ENCODE measurements at regions not wholly inside any gene's neighbourhood (a gene's known extent, or its start where the extent isn't known, plus 50 kb on each side); places are given as distances from the start of the nearest gene placed in this dataset.
"Not testable (repeated sequence)": the region's sequence is repeated elsewhere in the genome, so short reads cannot be mapped to it uniquely, and the experiment has no call there.

DNA sequence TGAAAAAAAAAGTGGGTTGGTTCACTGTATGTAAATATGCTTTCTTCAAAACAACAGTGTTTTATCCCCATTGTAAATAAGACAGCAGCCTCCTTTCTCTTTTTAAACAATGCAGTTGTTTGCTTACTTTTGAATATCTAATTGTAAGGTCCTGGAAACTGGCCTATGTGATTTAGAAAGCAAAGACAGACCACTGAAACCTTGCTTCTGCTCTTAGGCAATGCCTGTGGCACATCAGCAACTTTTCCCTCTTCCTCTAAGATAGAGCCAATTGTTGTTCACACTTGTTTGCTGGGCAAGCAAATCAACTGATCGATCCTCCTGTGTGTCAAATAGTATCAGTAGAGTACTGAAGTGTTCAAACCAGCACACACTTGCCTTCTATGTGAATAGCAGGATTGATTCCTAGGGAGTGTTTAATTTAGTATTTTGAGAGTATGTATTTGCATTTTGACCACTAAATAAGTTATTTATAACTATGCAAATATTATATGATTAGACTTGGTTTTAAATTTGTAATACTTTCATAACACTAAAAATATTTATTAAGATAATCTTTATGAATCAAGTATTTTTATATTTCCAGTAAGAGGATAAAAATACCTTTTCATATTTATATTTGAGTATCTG lies 55.4 kb upstream of the GRPR start:
- peaks cover 0 to 4% (median 0%) of the 10 kb centered on the region in 6 donors for H3K9me3 Mint-ChIP-seq
- peaks cover 0 to 16% (median 4%) of the 10 kb centered on the region in 3 donors for H3K27me3 Mint-ChIP-seq (ENCODE audit: low read depth in 3 of 3)
- DNase-seq: no peak
- no peak overlapping the region for H3K27ac Mint-ChIP-seq
- no peaks in the 10 kb centered on the region for H3K36me3 Mint-ChIP-seq
- no peaks in the 10 kb centered on the region for H3K4me1 Mint-ChIP-seq
- H3K4me3 Mint-ChIP-seq: no peak overlapping the region

DNA sequence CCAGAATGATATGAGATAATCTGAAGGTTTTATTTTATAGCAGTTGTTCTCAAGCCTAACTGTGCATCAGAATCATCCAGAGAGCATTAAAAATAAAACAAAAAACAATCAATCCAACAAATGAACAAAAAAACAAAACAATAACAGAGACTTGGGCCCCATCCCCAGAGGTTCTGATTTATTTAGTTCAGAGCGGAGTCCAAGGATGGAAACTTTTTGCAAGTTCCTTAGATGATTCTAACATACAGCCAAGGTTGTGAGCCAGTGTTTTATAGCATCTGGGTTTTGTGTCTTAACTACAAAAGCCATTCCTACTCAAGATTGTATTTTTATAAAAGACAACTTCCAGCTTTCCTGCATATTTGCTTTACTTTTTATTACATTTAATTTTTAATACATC lies 59.4 kb upstream of the GRPR start:
- no peak overlapping the region for H3K4me3 Mint-ChIP-seq
- H3K27me3 Mint-ChIP-seq (ENCODE audit: low read depth in 3 of 3): peaks cover 0 to 12% (median 2%) of the 10 kb centered on the region in 3 donors
- peaks cover 0 to 1% (median 0%) of the 10 kb centered on the region in 6 donors for H3K9me3 Mint-ChIP-seq
- DNase-seq: no peak
- H3K27ac Mint-ChIP-seq: no peak overlapping the region
- H3K4me1 Mint-ChIP-seq: no peaks in the 10 kb centered on the region
- no peaks in the 10 kb centered on the region for H3K36me3 Mint-ChIP-seq

DNA sequence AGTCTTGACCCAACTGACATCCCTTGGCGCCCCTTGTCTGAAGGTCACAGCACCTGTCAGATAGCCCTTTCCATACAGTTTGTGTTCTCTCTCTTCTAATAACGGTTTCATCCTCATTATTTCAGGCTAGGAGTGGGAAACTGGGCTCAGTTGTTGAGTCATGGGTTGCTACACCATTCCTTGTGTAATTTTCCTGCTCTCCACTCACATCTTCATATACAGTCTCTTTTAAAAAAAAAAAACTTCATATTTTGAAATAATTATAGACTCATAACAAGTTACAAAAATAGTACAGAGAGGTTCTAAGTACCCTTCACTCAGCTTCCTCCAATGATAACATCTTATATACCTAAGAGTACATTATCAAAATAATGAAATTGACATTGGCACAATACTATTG lies 60.2 kb upstream of the GRPR start:
- Mint-ChIP-seq H3K36me3 (no peaks in the 10 kb centered on the region), H3K4me3 (no peak overlapping the region), H3K27ac (no peak overlapping the region), H3K9me3 (peaks cover 0 to 1% (median 0%) of the 10 kb centered on the region in 6 donors), H3K4me1 (no peaks in the 10 kb centered on the region), H3K27me3 (ENCODE audit: low read depth in 3 of 3) (peaks cover 0 to 12% (median 2%) of the 10 kb centered on the region in 3 donors)
- DNase-seq: no peak

DNA sequence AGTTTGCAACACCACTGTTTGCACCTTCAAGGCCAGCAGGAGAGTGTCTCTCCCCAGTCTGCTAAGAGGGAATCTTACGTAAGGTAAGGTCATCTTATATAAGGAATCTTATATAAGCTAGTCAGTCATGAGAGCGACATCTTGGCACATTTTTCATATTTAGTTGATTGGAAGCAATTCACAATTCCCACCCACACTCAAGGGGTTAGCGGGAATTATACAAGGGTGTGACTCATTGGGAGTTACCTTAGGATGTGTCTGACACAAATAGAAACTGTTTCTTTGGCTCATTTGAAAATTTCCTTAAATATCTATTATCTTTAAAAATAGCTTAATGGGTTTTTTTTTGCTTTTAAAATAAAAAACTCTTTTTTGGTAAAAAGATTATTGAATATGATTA lies 62.1 kb upstream of the GRPR start:
- Mint-ChIP-seq H3K36me3 (no peaks in the 10 kb centered on the region), H3K9me3 (no peaks in the 10 kb centered on the region), H3K27me3 (ENCODE audit: low read depth in 3 of 3) (peaks cover 2 to 15% (median 4%) of the 10 kb centered on the region in 3 donors), H3K4me1 (no peaks in the 10 kb centered on the region), H3K27ac (no peak overlapping the region), H3K4me3 (no peak overlapping the region)
- DNase-seq: no peak

DNA sequence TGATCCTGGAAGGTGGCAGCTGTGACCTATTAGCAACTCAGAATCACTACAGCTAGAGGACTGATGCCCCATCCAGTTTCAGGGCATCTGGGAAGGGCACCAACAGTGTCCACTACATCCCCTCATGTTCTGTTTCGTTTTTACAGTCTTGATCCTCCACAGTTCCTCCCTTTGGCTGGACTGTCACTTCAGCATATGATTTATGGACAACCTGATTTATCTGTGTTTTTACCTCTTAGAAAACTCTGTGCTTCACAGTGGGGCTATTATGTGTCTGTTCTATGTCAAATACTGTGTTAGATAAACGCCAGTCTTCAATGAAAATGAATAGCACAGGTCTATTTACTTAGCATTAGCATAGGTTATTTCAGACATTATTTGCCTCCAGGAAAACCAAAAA lies 63.1 kb upstream of the GRPR start:
- no peaks in the 10 kb centered on the region for H3K4me1 Mint-ChIP-seq
- H3K27me3 Mint-ChIP-seq (ENCODE audit: low read depth in 3 of 3): peaks cover 2 to 13% (median 4%) of the 10 kb centered on the region in 3 donors

DNA sequence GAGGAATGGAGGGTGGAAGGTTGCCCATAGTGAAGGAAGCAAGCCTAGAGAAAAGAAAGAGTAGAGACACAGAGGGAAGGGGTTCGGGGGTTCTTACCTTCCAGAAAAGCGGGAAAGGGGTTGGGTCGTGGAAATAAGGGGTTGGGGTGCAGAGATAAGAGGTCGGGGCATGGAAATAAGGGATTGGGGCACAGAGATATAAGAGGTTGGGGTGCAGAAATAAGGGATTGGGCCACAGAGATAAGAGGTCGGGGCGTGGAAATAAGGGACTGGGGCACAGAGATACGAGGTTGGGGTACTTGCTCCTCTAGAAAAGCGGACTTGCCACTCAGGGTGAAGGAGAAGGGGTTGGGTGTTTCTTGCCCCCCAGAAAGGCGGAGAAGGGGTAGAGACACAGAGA lies 74.2 kb upstream of the GRPR start:
- H3K27ac Mint-ChIP-seq, H3K4me1 Mint-ChIP-seq, H3K4me3 Mint-ChIP-seq, H3K9me3 Mint-ChIP-seq, H3K36me3 Mint-ChIP-seq, DNase-seq: not testable (repeated sequence)
- H3K27me3 Mint-ChIP-seq (ENCODE audit: low read depth in 3 of 3): peaks cover 0 to 13% (median 3%) of the 10 kb centered on the region in 3 donors

More for the DNA sequence above, 63.1 kb upstream of the GRPR start:
- no peak overlapping the region for H3K27ac Mint-ChIP-seq
- H3K9me3 Mint-ChIP-seq: peaks cover 0 to 2% (median 0%) of the 10 kb centered on the region in 6 donors
- no peak overlapping the region for H3K4me3 Mint-ChIP-seq
- no peak for DNase-seq
- H3K36me3 Mint-ChIP-seq: no peaks in the 10 kb centered on the region

DNA sequence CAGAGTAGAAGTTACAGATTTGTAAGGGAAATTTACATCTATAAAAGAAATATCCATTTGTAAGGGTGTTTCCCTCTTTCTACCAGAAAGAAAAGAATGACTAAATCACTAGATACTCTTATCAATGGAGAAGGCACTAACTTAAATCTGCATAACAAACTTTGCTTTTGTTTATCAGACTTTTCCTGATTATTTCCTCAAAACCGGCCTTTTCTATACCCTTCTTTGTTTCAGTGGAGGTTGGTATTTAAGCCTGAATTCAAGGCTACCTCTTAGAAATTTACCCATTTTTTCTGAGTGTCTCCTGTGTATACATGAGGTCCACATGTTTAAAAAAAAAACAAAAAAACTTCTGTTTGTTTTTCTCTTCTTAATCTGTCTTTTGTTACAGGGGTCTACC lies 80.4 kb upstream of the GRPR start:
- H3K9me3 Mint-ChIP-seq: no peaks in the 10 kb centered on the region
- no peak for DNase-seq
- peaks cover 1 to 20% (median 2%) of the 10 kb centered on the region in 3 donors for H3K27me3 Mint-ChIP-seq (ENCODE audit: low read depth in 3 of 3)
- H3K4me1 Mint-ChIP-seq: no peaks in the 10 kb centered on the region
- H3K4me3 Mint-ChIP-seq: no peak overlapping the region
- no peaks in the 10 kb centered on the region for H3K36me3 Mint-ChIP-seq
- H3K27ac Mint-ChIP-seq: no peak overlapping the region

DNA sequence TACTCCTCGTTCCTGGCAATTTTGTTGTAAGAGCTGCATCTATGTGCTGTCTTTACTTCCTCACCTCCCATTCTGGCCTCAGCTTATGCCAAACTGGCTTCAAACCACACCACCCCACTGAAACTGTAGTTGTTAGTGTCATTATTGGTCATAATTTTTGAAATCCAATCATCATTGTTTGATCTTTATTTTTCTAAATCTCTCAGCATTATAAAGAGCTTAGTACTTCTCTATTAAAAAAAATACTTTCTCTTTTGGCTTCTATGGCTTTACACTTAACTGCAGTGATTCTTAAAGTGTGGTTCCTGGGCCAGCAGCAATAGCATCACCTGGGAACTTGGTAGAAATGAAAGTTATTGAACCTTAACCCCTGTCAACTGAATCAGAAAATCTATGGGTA lies 83.5 kb upstream of the GRPR start:
- no peaks in the 10 kb centered on the region for H3K9me3 Mint-ChIP-seq
- H3K36me3 Mint-ChIP-seq: no peaks in the 10 kb centered on the region
- no peak overlapping the region for H3K27ac Mint-ChIP-seq
- peaks cover 1 to 17% (median 2%) of the 10 kb centered on the region in 3 donors for H3K27me3 Mint-ChIP-seq (ENCODE audit: low read depth in 3 of 3)
- no peak overlapping the region for H3K4me3 Mint-ChIP-seq
- no peak for DNase-seq
- no peaks in the 10 kb centered on the region for H3K4me1 Mint-ChIP-seq

DNA sequence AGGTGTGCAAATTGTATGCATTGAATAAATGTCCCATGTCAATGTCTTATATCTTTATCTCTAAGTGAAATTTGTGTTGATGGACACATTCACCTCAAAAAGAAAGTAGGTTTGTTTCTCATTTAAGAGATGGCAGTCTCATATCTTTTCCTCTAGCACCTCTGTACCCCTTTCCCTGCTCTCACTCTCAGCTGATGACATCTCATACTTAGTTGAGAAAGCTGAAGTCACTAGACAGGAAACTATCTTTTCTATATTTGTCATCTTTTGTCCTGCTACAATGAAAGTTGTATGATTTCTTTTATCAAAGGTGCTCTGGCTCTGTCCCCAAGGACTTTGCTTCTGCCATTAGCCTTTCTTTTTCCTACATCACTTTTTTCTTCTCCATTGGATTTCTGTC lies 84.0 kb upstream of the GRPR start:
- Mint-ChIP-seq H3K9me3 (no peaks in the 10 kb centered on the region), H3K27me3 (ENCODE audit: low read depth in 3 of 3) (peaks cover 1 to 17% (median 2%) of the 10 kb centered on the region in 3 donors), H3K27ac (no peak overlapping the region), H3K4me3 (no peak overlapping the region), H3K4me1 (no peaks in the 10 kb centered on the region), H3K36me3 (no peaks in the 10 kb centered on the region)
- DNase-seq: no peak

DNA sequence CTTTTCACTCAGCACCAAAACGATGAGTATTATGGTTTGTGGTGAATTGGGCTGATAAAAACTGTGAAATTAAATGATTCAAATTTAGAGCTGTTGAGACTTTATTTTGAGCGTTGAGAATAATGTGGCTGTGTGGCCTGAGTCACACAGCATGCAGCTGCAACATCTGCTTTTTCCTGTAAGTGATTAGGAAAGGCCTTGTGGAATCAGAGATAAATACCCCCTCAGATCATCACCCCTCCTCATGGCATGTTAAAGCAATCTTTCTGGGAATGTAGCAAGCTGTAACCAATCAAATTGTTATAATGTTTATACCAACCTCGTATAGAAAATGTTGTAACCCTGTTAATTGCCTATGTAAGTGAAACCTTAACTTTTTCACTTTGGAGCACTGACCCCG lies 90.0 kb upstream of the GRPR start:
- DNase-seq: no peak
- H3K27ac Mint-ChIP-seq: no peak overlapping the region
- no peaks in the 10 kb centered on the region for H3K36me3 Mint-ChIP-seq
- no peak overlapping the region for H3K4me3 Mint-ChIP-seq
- no peaks in the 10 kb centered on the region for H3K9me3 Mint-ChIP-seq
- peaks cover 0 to 3% (median 3%) of the 10 kb centered on the region in 3 donors for H3K27me3 Mint-ChIP-seq (ENCODE audit: low read depth in 3 of 3)
- H3K4me1 Mint-ChIP-seq: no peaks in the 10 kb centered on the region

DNA sequence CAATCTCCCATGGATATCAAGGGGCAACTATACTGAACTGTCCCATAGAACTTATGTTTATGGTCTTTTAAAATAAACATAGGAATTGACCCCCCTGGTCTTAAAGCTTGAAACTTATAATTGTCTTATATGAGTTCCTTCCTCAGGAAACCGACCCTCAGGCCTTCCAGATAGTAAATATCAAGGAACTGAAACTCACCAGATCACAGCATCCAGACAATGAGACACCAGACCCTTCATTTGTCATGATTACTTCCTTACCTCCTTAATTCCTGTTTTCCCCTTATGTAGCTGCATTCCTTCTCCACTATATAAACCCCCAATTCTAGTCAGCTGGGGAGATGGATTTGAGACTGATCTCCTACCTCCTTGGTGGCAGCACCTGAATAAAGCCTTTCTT lies 94.8 kb upstream of the GRPR start:
- Mint-ChIP-seq H3K4me1 (no peaks in the 10 kb centered on the region), H3K27me3 (ENCODE audit: low read depth in 3 of 3) (peaks cover 1 to 3% (median 2%) of the 10 kb centered on the region in 3 donors), H3K27ac (no peak overlapping the region), H3K36me3 (no peaks in the 10 kb centered on the region), H3K9me3 (no peaks in the 10 kb centered on the region), H3K4me3 (no peak overlapping the region)
- DNase-seq: no peak

DNA sequence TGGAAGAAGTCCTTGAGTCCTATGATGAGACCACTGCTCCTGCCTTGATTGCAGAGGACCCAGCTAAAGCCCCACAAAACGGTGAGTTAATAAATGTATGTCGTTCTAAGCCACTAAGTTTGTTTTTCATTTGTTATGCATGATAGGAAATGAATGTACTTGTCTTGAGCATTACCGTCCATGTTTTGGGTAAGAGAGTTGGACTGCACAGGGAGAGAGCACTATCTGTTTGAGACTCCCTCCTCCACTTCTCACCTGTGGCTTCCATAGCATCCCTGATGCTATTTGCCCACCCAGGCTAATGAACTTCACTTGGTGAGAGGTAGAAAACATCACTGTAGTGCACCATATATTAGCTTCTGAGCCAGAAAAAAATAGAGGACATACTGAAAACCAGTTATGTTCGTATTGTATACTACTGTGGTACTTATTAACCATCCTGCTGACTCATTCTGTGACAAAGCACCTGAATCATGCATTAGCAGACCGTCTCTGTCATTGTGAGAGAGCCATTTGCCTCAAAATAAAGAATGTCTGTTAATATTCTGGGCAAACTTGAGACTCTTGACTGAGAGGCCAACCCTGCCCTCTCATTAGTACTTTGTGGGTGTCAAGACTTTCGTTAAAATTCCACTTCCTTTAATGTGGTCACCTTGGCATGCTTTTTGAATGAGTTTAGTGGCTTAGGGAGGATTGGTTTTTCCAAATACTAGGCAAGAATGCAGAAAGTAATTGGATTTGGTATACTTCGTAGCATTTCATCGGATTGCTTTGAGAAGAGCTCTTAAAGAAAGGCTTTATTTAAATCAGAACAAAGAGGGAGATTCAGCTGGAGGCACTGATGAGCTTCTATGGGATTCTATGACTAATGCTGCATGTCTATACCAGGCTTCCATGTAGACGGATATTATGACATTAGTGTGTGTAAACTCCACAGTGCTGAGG lies 99.3 kb upstream of the GRPR start:
- Mint-ChIP-seq H3K27ac (no peak overlapping the region), H3K36me3 (peaks cover 0 to 3% (median 0%) of the 10 kb centered on the region in 3 donors), H3K4me3 (no peak overlapping the region), H3K4me1 (no peaks in the 10 kb centered on the region), H3K9me3 (no peaks in the 10 kb centered on the region), H3K27me3 (ENCODE audit: low read depth in 3 of 3) (peaks cover 1 to 4% (median 4%) of the 10 kb centered on the region in 3 donors)
- DNase-seq: no peak

DNA sequence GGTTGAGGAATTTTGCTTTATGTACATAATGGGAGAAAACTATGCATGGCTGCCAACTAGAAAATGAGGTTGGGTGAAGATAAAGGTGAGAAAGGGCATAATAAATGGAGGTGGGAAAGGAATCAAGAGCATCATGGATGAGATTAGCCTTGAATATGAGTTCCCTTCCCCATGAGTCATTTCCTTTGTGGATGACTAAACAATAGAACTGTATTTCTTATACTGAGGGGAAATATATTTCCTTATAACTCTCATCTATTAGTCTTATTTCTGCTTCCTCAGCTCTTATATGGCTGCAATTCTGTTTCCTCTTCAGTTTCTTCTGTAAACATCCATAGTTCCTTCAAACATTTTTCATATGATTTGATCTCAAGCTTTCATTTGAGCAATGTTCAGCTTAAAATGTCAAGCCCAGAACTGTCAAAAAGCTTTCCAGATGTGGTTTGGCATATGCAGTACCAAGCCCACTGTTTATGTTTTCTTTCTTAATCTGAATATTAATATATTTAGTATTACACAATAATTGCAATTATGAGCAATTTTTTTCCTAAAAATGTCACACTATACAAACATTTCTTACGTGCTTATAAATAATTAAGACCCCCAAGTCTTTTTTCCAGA lies 100.7 kb upstream of the GRPR start:
- H3K4me3 Mint-ChIP-seq: no peak overlapping the region
- DNase-seq: no peak
- H3K27ac Mint-ChIP-seq: no peak overlapping the region
- H3K4me1 Mint-ChIP-seq: no peaks in the 10 kb centered on the region
- H3K36me3 Mint-ChIP-seq: peaks cover 0 to 3% (median 0%) of the 10 kb centered on the region in 3 donors
- peaks cover 1 to 4% (median 4%) of the 10 kb centered on the region in 3 donors for H3K27me3 Mint-ChIP-seq (ENCODE audit: low read depth in 3 of 3)
- H3K9me3 Mint-ChIP-seq: no peaks in the 10 kb centered on the region

DNA sequence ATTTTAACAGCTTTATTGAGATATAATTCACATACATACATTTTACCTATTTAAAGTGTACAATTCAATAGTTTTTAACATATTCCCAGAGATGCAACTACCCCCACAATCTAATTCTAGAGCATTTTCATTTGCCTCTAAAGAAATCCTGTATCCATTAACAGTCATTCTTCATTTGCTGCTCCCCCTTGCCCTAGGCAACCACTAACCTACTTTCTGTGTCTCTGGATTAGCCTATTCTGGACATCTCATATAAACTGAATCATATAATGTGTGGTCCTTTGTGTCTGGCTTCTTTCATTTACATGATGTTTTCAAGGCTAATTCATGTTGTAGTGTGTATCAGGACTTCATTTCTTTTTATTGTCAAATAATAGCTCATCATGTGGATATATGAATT lies 105.1 kb upstream of the GRPR start:
- H3K9me3 Mint-ChIP-seq: no peaks in the 10 kb centered on the region
- peaks cover 0 to 8% (median 2%) of the 10 kb centered on the region in 3 donors for H3K27me3 Mint-ChIP-seq (ENCODE audit: low read depth in 3 of 3)
- H3K36me3 Mint-ChIP-seq: peaks cover 0 to 3% (median 0%) of the 10 kb centered on the region in 3 donors
- H3K4me1 Mint-ChIP-seq: no peaks in the 10 kb centered on the region
- no peak for DNase-seq
- no peak overlapping the region for H3K4me3 Mint-ChIP-seq
- H3K27ac Mint-ChIP-seq: no peak overlapping the region
